K562 (cell line): ENCODE measurements at regions not wholly inside any gene's neighbourhood (a gene's known extent, or its start where the extent isn't known, plus 50 kb on each side); places are given as distances from the start of the nearest gene placed in this dataset.

Experiments
- ATAC-seq: fragments of 200-7000 bp; cut with Tn5 transposase; 3 replicates; pipeline ENCODE4 v1.9.1; 2020; ENCODE audit warnings: moderate library complexity
- BruUV-seq: library from RNA; stranded (reverse); fragments of 400-500 nt; replicated peaks from 2 replicates; lab custom pipeline; 2021; lab: Mats Ljungman, UMichigan
- CTCF ChIA-PET: fragments of 300-600 bp; formaldehyde crosslinking; extraction: SDS; loops from one replicate; lab custom pipeline; 2021; ENCODE audit warnings: low intra/inter-chr PET ratio; lab: Yijun Ruan, JAX
- POLR2A ChIA-PET: fragments of 300-600, 350-650 bp; sonication (Branson Sonifier 250); formaldehyde crosslinking; extraction: SDS; loops from one replicate; lab custom pipeline; 2021; ENCODE audit warnings: antibody characterized with exemption, inconsistent platforms; lab: Yijun Ruan, JAX
- DNase-seq, 4 experiments: peaks; one replicate each; pipeline versions ENCODE4 v3.0.0 to v3.0.0-alpha.2; 2011 to 2018; ENCODE audit warnings: low spot score in 3 of 4, mixed read lengths in 3 of 4; ENCODE audit errors: extremely low read depth in 1 of 4
- FAIRE-seq: peaks from 2 replicates; lab custom pipeline; 2011; peaks lifted over from hg19 to GRCh38; lab: Jason Lieb, UNC
- H2AFZ ChIP-seq: 2 replicates; pipeline ENCODE4 v1.6.0; 2011; ENCODE audit warnings: low read depth, low read length, control low read depth, inconsistent platforms
- H3K27ac ChIP-seq: fragments of 200-600 bp; 3 replicates; pipeline ENCODE4 v1.8.0; 2011; ENCODE audit warnings: low read depth, mild to moderate bottlenecking, control low read depth, inconsistent platforms, low read length, moderate library complexity, mixed read lengths; ENCODE audit errors: extremely low read depth
- H3K27me3 ChIP-seq, 2 experiments: fragments of 300-600 bp in 1 of 2; 2 replicates in 1 of 2; 3 replicates in 1 of 2; pipeline versions ENCODE4 v1.6.0 to v1.8.0; 2011; ENCODE audit warnings: inconsistent platforms in 2 of 2, low read length in 2 of 2, mild to moderate bottlenecking in 1 of 2, mixed read lengths in 1 of 2, moderate library complexity in 1 of 2; ENCODE audit not compliant: control insufficient read depth in 2 of 2, insufficient read depth in 2 of 2
- H3K36me3 ChIP-seq: fragments of 300-600 bp; 3 replicates; pipeline ENCODE4 v1.8.0; 2011; ENCODE audit warnings: mild to moderate bottlenecking, low read length, inconsistent platforms; ENCODE audit not compliant: control insufficient read depth, insufficient read depth
- H3K4me1 ChIP-seq, 2 experiments: fragments of 200-600 bp in 1 of 2; replicated peaks in 1 of 2; 2 replicates in 1 of 2; 3 replicates in 1 of 2; pipeline versions ENCODE4 v1.5.1 to v1.8.0; 2011; ENCODE audit warnings: inconsistent platforms in 2 of 2, low read length in 2 of 2, mild to moderate bottlenecking in 1 of 2, mixed read lengths in 1 of 2, moderate library complexity in 1 of 2; ENCODE audit not compliant: control insufficient read depth in 2 of 2, insufficient read depth in 2 of 2
- H3K4me2 ChIP-seq: 2 replicates; pipeline ENCODE4 v1.6.1; 2011; ENCODE audit warnings: low read length, control low read depth, inconsistent platforms, mixed read lengths; ENCODE audit not compliant: insufficient read depth
- H3K4me3 ChIP-seq: fragments of 200-600 bp; sonication (generic), shearing (Covaris generic); 2 replicates; pipeline ENCODE4 v1.5.1; 2016; ENCODE audit warnings: control low read depth, inconsistent platforms
- H3K79me2 ChIP-seq: fragments of 200-600 bp; 3 replicates; pipeline ENCODE4 v1.8.0; 2011; ENCODE audit warnings: low read length, inconsistent platforms; ENCODE audit not compliant: control insufficient read depth, insufficient read depth
- H3K9ac ChIP-seq, 2 experiments: 2 replicates each; pipeline versions ENCODE4 v1.6.0 to v1.6.1; 2011; ENCODE audit warnings: low read depth in 2 of 2, low read length in 2 of 2, control low read depth in 1 of 2, inconsistent platforms in 1 of 2, mild to moderate bottlenecking in 1 of 2, mixed read lengths in 1 of 2; ENCODE audit not compliant: insufficient read depth in 1 of 2
- H3K9me1 ChIP-seq: one replicate; pipeline ENCODE4 v1.6.0; 2011; ENCODE audit warnings: inconsistent platforms, mild to moderate bottlenecking, low read length, moderate library complexity; ENCODE audit not compliant: control insufficient read depth, insufficient read depth
- H3K9me3 ChIP-seq: replicated peaks from 2 replicates; pipeline ENCODE4 v1.5.1; 2011; ENCODE audit warnings: low read depth, low read length, inconsistent platforms; ENCODE audit not compliant: control insufficient read depth, insufficient read depth
- H4K20me1 ChIP-seq: replicated peaks from 2 replicates; pipeline ENCODE4 v1.6.1; 2011; ENCODE audit warnings: low read length, inconsistent platforms, mixed read lengths; ENCODE audit not compliant: control insufficient read depth, insufficient read depth
- C11orf30 ChIP-seq: fragments of 450-650 bp; IDR thresholded peaks from 2 replicates; pipeline ENCODE4 v1.6.1; 2016; ENCODE audit warnings: low read depth, mild to moderate bottlenecking
- CBFB ChIP-seq: sonication (generic); formaldehyde crosslinking; IDR thresholded peaks from 2 replicates; pipeline ENCODE4 v1.4.0; 2020; ENCODE audit warnings: mild to moderate bottlenecking, missing genetic modification reagents
- CBX1 ChIP-seq: sonication (generic); IDR thresholded peaks from 2 replicates; pipeline ENCODE4 v1.6.1; 2016; ENCODE audit warnings: antibody characterized with exemption, low read depth, mild to moderate bottlenecking
- CGGBP1 ChIP-seq: fragments of 250-450 bp; sonication (Bioruptor Pico); IDR thresholded peaks from 2 replicates; pipeline ENCODE4 v1.9.0; 2021; ENCODE audit warnings: mild to moderate bottlenecking
- DPF2 ChIP-seq: fragments of 450-650 bp; IDR thresholded peaks from 2 replicates; pipeline ENCODE4 v1.6.1; 2016
- GATA2 ChIP-seq: sonication (generic); formaldehyde crosslinking; IDR thresholded peaks from 2 replicates; pipeline ENCODE4 v1.4.0; 2020; ENCODE audit warnings: mild to moderate bottlenecking, missing genetic modification reagents
- GATAD2A ChIP-seq: fragments of 450-650 bp; IDR thresholded peaks from 2 replicates; pipeline ENCODE4 v1.6.1; 2017
- KDM5B ChIP-seq: fragments of 200-600 bp; sonication (generic); IDR thresholded peaks from 2 replicates; pipeline ENCODE4 v1.6.1; 2012; ENCODE audit warnings: low read depth, mild to moderate bottlenecking, moderate library complexity, low read length, control low read depth, inconsistent platforms; ENCODE audit not compliant: insufficient replicate concordance
- MIER1 ChIP-seq: fragments of 450-650 bp; IDR thresholded peaks from 2 replicates; pipeline ENCODE4 v1.6.1; 2016; ENCODE audit warnings: antibody characterized with exemption, mild to moderate bottlenecking, low read depth
- NCOA1 ChIP-seq: fragments of 450-650 bp; IDR thresholded peaks from 2 replicates; pipeline ENCODE4 v1.6.1; 2016; ENCODE audit warnings: low read depth
- PTTG1 ChIP-seq: fragments of 450-650 bp; IDR thresholded peaks from 2 replicates; pipeline ENCODE4 v1.6.1; 2016; ENCODE audit warnings: low read depth, mild to moderate bottlenecking, missing genetic modification characterization, missing compliant biosample characterization
- RB1 ChIP-seq: fragments of 450-650 bp; IDR thresholded peaks from 2 replicates; pipeline ENCODE4 v1.6.1; 2017; ENCODE audit warnings: low read depth, mild to moderate bottlenecking
- SMAD3 ChIP-seq: fragments of 450-650 bp; formaldehyde crosslinking; conservative IDR thresholded peaks from 2 replicates; pipeline ENCODE4 v1.4.0; 2020; ENCODE audit warnings: mild to moderate bottlenecking
- SMARCC2 ChIP-seq: fragments of 450-650 bp; IDR thresholded peaks from 2 replicates; pipeline ENCODE4 v1.6.1; 2017; ENCODE audit warnings: antibody characterized with exemption, moderate library complexity, mild to moderate bottlenecking, low read depth
- STAT6 ChIP-seq: sonication (generic); formaldehyde crosslinking; IDR thresholded peaks from 2 replicates; pipeline ENCODE4 v1.8.1; 2023; ENCODE audit warnings: mild to moderate bottlenecking, missing genetic modification reagents
- U2AF1 ChIP-seq: fragments of 200-400 bp; formaldehyde crosslinking; optimal IDR thresholded peaks from 2 replicates; pipeline ENCODE3; 2017; ENCODE audit warnings: mild to moderate bottlenecking, low read depth, low read length, moderate library complexity
- WGBS: fragments of 100-300 bp; shearing (Covaris generic); methylation state at CpG from one replicate; pipeline ENCODE4 v1.1.6; 2016; ENCODE audit warnings: low coverage, mixed read lengths; ENCODE audit not compliant: insufficient coverage; ENCODE audit errors: missing lambda C conversion rate; 5-methylcytosine and 5-hydroxymethylcytosine counted together
- in situ Hi-C: fragments of 300-500 bp; cut with MboI; formaldehyde crosslinking; loops from 4 replicates; pipeline ENCODE4 v1.15.0; 2018; ENCODE audit warnings: inconsistent platforms, mixed read lengths
- intact Hi-C: fragments of 100-400 bp; cut with micrococcal nuclease; formaldehyde crosslinking; loops from 2 replicates; pipeline ENCODE4 v1.14.2; 2022
- TF ChIP-seq, protein P1 (sequence below), 2 experiments: fragments of 250-450 bp in 1 of 2; fragments of 450-650 bp in 1 of 2; sonication (Bioruptor Pico) in 1 of 2; IDR thresholded peaks; 2 replicates each; pipeline versions ENCODE4 v1.6.1 to v1.8.0; 2016 to 2021; ENCODE audit warnings: mild to moderate bottlenecking in 2 of 2, moderate library complexity in 2 of 2, missing compliant biosample characterization in 1 of 2, missing genetic modification characterization in 1 of 2

DNA sequence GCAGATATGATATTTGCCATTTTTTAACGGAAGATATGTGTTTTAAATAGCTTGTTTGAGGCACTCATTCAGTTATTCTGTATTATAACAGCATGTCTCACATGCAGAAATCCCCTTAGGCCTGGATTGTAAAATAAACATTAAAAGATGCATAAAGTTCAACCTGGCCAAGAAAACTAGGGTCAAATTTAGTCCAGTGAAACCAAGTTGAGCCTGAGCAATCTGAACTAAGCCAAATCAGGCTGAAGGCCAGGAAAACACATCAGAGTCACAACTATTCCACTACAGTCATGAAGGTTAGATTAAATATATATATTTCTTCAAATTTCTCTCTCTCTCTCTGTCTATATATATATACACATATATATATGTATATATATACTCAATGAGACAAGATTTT is 504.8 kb downstream of the SLITRK1 start:
- Histone ChIP-seq H3K9ac (no peak overlapping the region), H3K9me1 (no peaks in the 10 kb centered on the region), H3K27ac (no peak overlapping the region), H2AFZ (no peak overlapping the region), H3K9me3 (no peaks in the 10 kb centered on the region), H3K4me3 (no peak overlapping the region), H3K79me2 (no peaks in the 10 kb centered on the region), H3K27me3 (no peaks in the 10 kb centered on the region), H4K20me1 (no peaks in the 10 kb centered on the region), H3K36me3 (no peaks in the 10 kb centered on the region), H3K4me2 (no peak overlapping the region), H3K4me1 (no peaks in the 10 kb centered on the region)
- ChIA-PET POLR2A (no interaction called here), CTCF (no interaction called here)
- intact Hi-C loops, result no loop called here
- BruUV-seq, result no TSS peak
- ATAC-seq (no peak), FAIRE-seq (no peak), DNase-seq (no peak)
- in situ Hi-C loops, result no loop called here
- TF ChIP-seq CBFB (CRISPR knock-in tag) (no peak), MIER1 (no peak), GATAD2A (no peak), KDM5B (no peak), CBX1 (no peak), U2AF1 (no peak), GATA2 (CRISPR knock-in tag) (no peak), NCOA1 (no peak), C11orf30 (no peak), CGGBP1 (no peak), RB1 (no peak), DPF2 (no peak), PTTG1 (no peak), SMARCC2 (no peak), STAT6 (CRISPR knock-in tag) (no peak), SMAD3 (no peak)
- TF ChIP-seq, protein P1, sequence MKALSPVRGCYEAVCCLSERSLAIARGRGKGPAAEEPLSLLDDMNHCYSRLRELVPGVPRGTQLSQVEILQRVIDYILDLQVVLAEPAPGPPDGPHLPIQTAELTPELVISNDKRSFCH (CRISPR knock-in tag; IDR thresholded peaks at IDR 0.05), result no peak
- TF ChIP-seq, protein P1 (tag; IDR thresholded peaks at IDR 0.05), result no peak
- WGBS, result 0% methylated on average over 1 of the region's 1 CpG
